K562 (cell line): ENCODE measurements at regions not wholly inside any gene's neighbourhood (a gene's known extent, or its start where the extent isn't known, plus 50 kb on each side); places are given as distances from the start of the nearest gene placed in this dataset.

Source experiments
- MNT ChIP-seq, 2 experiments: fragments of 450-650 bp; conservative IDR thresholded peaks; 2 replicates each; pipeline ENCODE4 v1.6.1; 2017; ENCODE audit warnings: mild to moderate bottlenecking in 2 of 2, moderate library complexity in 2 of 2
- TBL1XR1 ChIP-seq, 2 experiments: IDR thresholded peaks; 2 replicates each; pipeline ENCODE4 v1.6.1; 2012; ENCODE audit warnings: improper control_type of control experiment in 2 of 2, low read length in 2 of 2, mild to moderate bottlenecking in 1 of 2
- ZBTB8A ChIP-seq: fragments of 450-650 bp; IDR thresholded peaks from 2 replicates; pipeline ENCODE4 v1.6.1; 2018; ENCODE audit warnings: mild to moderate bottlenecking, moderate library complexity; ENCODE audit not compliant: partially characterized antibody

GRCh38 chr14:49212721-49213120 is 373.5 kb downstream of the RPS29 start:
- TF ChIP-seq ZBTB8A (no peak), TBL1XR1 (IDR thresholded peaks at IDR 0.05; ENCODE audit: low read length in 2 of 2) (no peak), MNT (conservative IDR thresholded peaks at IDR 0.05) (no peak)
